PC-9 (cell line): ENCODE measurements at regions not wholly inside any gene's neighbourhood (a gene's known extent, or its start where the extent isn't known, plus 50 kb on each side); places are given as distances from the start of the nearest gene placed in this dataset.

ENCODE experiments used
- BruUV-seq: library from RNA; stranded (reverse); fragments of 400-500 nt; replicated peaks from 2 replicates; lab custom pipeline; 2021; lab: Mats Ljungman, UMichigan
- CTCF ChIA-PET: fragments of 300-600 bp; sonication (Branson Sonifier 250); formaldehyde crosslinking; loops from one replicate; lab custom pipeline; 2022; ENCODE audit warnings: antibody characterized with exemption; lab: Charles Lee
- POLR2A ChIA-PET: fragments of 300-600 bp; sonication (Branson Sonifier 250); formaldehyde crosslinking; loops from one replicate; lab custom pipeline; 2022; ENCODE audit warnings: antibody characterized with exemption; ENCODE audit not compliant: unreplicated experiment; lab: Charles Lee
- DNase-seq, 2 experiments: peaks; one replicate each; pipeline versions ENCODE4 v3.0.0 to v3.0.0-alpha.2; 2015 to 2022; ENCODE audit warnings: mixed read lengths in 1 of 2
- H2AFZ ChIP-seq: fragments of 200-600 bp; sonication (generic); 2 replicates; pipeline ENCODE4 v1.8.1; 2017; ENCODE audit warnings: antibody characterized with exemption
- H3F3A ChIP-seq: fragments of 200-600 bp; sonication (generic); 2 replicates; pipeline ENCODE4 v1.8.1; 2017; ENCODE audit warnings: antibody characterized with exemption, mild to moderate bottlenecking, low read depth; ENCODE audit not compliant: insufficient read depth
- H3K27ac ChIP-seq: fragments of 200-600 bp; sonication (generic); 2 replicates; pipeline ENCODE4 v1.6.1; 2016; ENCODE audit warnings: mixed run types
- H3K27me3 ChIP-seq: fragments of 200-600 bp; sonication (generic); 2 replicates; pipeline ENCODE4 v1.6.1; 2016; ENCODE audit warnings: low read depth, mixed run types; ENCODE audit not compliant: insufficient read depth
- H3K36me3 ChIP-seq: fragments of 200-600 bp; sonication (generic); 2 replicates; pipeline ENCODE4 v1.6.1; 2016; ENCODE audit warnings: low read depth, mixed run types
- H3K4me1 ChIP-seq: fragments of 200-600 bp; sonication (generic); replicated peaks from 2 replicates; pipeline ENCODE4 v1.6.1; 2016; ENCODE audit warnings: mixed run types; ENCODE audit not compliant: insufficient read depth
- H3K4me2 ChIP-seq: fragments of 200-600 bp; sonication (generic); 2 replicates; pipeline ENCODE4 v1.6.1; 2017; ENCODE audit warnings: mixed run types
- H3K4me3 ChIP-seq: fragments of 200-600 bp; sonication (generic); 2 replicates; pipeline ENCODE4 v1.6.1; 2016; ENCODE audit warnings: mixed run types
- H3K79me2 ChIP-seq: fragments of 200-600 bp; sonication (generic); 2 replicates; pipeline ENCODE4 v1.6.1; 2017; ENCODE audit warnings: low read depth, mixed run types
- H3K9me2 ChIP-seq: fragments of 200-600 bp; sonication (generic); 2 replicates; pipeline ENCODE4 v1.8.1; 2017; ENCODE audit warnings: mild to moderate bottlenecking; ENCODE audit not compliant: insufficient read depth
- H3K9me3 ChIP-seq: fragments of 200-600 bp; sonication (generic); 2 replicates; pipeline ENCODE4 v1.8.1; 2016; ENCODE audit warnings: low read depth; ENCODE audit not compliant: insufficient read depth
- H4K20me1 ChIP-seq: fragments of 200-600 bp; sonication (generic); 2 replicates; pipeline ENCODE4 v1.8.1; 2017; ENCODE audit not compliant: insufficient read depth
- EZH2 ChIP-seq: fragments of 200-600 bp; sonication (generic); IDR thresholded peaks from 2 replicates; pipeline ENCODE4 v1.8.0; 2017; ENCODE audit warnings: antibody characterized with exemption, low read depth
- intact Hi-C: fragments of 100-400 bp; cut with micrococcal nuclease; formaldehyde crosslinking; loops from one replicate; pipeline ENCODE4 v1.10.0; 2022; ENCODE audit not compliant: unreplicated experiment
- TF ChIP-seq, protein P1 (sequence below): fragments of 200-600 bp; sonication (generic); conservative IDR thresholded peaks from 2 replicates; pipeline ENCODE4 v1.6.1; 2017; ENCODE audit warnings: mixed run types, antibody characterized with exemption, mild to moderate bottlenecking, moderate library complexity

DNA sequence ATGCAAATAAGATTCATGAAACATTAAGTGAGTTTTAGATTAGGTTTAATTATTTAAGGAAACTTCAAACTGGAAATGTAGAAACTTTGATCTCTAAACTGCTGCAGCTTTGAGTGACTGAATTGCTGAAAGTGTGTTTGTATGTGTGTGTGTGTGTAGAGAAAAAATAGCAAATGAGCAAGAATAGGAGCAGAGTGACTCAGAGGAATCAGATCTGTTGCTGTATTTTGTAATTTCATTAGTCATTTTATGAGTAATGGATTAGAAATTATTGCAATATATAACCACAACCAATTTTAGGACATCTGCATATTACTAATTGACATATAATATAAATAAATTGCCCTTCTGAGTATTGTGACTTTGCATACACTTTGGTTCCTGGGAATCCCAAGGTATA, 52.8 kb upstream of the SLC9A9 start:
- Histone ChIP-seq H3K4me3 (no peak overlapping the region), H3K36me3 (no peaks in the 10 kb centered on the region), H2AFZ (no peak overlapping the region), H3F3A (no peaks in the 10 kb centered on the region), H3K4me1 (no peaks in the 10 kb centered on the region), H3K9me3 (no peaks in the 10 kb centered on the region), H3K27me3 (no peaks in the 10 kb centered on the region), H4K20me1 (no peaks in the 10 kb centered on the region), H3K27ac (no peak overlapping the region), H3K9me2 (no peaks in the 10 kb centered on the region; the same call in 1 of the 2 replicates), H3K79me2 (no peaks in the 10 kb centered on the region), H3K4me2 (no peak overlapping the region)
- intact Hi-C loops, result no loop called here
- TF ChIP-seq EZH2, result no peak
- TF ChIP-seq, protein P1, sequence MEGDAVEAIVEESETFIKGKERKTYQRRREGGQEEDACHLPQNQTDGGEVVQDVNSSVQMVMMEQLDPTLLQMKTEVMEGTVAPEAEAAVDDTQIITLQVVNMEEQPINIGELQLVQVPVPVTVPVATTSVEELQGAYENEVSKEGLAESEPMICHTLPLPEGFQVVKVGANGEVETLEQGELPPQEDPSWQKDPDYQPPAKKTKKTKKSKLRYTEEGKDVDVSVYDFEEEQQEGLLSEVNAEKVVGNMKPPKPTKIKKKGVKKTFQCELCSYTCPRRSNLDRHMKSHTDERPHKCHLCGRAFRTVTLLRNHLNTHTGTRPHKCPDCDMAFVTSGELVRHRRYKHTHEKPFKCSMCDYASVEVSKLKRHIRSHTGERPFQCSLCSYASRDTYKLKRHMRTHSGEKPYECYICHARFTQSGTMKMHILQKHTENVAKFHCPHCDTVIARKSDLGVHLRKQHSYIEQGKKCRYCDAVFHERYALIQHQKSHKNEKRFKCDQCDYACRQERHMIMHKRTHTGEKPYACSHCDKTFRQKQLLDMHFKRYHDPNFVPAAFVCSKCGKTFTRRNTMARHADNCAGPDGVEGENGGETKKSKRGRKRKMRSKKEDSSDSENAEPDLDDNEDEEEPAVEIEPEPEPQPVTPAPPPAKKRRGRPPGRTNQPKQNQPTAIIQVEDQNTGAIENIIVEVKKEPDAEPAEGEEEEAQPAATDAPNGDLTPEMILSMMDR, result no peak
- ChIA-PET POLR2A (no interaction called here), CTCF (no interaction called here)
- BruUV-seq, result no TSS peak
- DNase-seq, result no peak

DNA sequence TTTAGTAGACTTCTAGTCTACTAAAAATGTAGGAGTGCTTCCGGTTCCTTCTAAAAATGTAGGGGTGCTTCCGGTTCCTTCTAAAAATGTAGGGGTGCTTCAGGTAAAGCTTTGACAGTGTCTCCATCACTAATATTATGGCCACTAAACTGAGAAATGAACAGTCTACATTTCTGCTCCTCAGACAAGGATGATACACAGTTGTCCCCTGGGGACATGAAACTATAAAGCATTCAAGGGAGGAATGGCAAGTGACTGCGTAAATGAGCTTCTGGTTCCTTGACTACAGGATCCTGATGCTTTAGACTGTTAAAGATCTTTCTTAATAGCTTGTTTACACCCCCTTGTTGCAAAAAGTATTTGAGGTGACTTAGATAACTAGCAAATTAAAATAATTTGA, 53.9 kb upstream of the SLC9A9 start:
- Histone ChIP-seq H3K4me2 (no peak overlapping the region), H3K9me3 (no peaks in the 10 kb centered on the region), H3K9me2 (no peaks in the 10 kb centered on the region; the same call in 1 of the 2 replicates), H3K27me3 (no peaks in the 10 kb centered on the region), H3K79me2 (no peaks in the 10 kb centered on the region), H3K4me1 (no peaks in the 10 kb centered on the region), H2AFZ (no peak overlapping the region), H3K36me3 (no peaks in the 10 kb centered on the region), H3F3A (no peaks in the 10 kb centered on the region), H3K27ac (no peak overlapping the region), H4K20me1 (no peaks in the 10 kb centered on the region), H3K4me3 (no peak overlapping the region)
- CTCF ChIA-PET, result no interaction called here
- no peak for DNase-seq
- no TSS peak for BruUV-seq
- intact Hi-C loops, result no loop called here
- no peak for TF ChIP-seq EZH2
- TF ChIP-seq, protein P1, result no peak
- POLR2A ChIA-PET, result interaction anchor here (0.6 kb wide), 1 partner anchor 1840 kb away, joined by 3 read pairs; no protein-coding TSS in a partner anchor

DNA sequence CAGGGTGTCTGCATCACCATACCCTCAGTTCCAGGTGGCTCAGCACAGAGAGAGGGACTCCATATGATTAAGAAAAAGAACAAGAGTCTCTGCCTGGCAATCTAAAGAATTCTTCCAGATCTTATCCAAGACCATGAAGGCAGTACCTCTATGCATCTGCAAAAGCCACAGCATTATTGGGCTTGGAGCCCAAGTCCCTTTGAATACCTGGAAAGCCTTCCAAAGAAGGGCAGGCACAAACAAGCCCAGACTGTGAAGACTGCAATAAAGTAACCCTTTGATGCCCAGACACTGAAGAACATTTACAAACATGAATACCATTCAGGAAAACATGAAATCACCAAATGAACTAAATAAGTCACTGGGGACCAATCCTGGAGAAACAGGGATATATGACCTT, 60.9 kb upstream of the DIPK2A start:
- Histone ChIP-seq H3K36me3 (no peaks in the 10 kb centered on the region), H3K27me3 (no peaks in the 10 kb centered on the region), H3K27ac (no peak overlapping the region), H3K4me2 (no peak overlapping the region), H3F3A (no peaks in the 10 kb centered on the region), H3K9me3 (no peaks in the 10 kb centered on the region), H3K4me3 (no peak overlapping the region), H3K79me2 (no peaks in the 10 kb centered on the region), H3K9me2 (no peaks in the 10 kb centered on the region; the same call in 1 of the 2 replicates), H4K20me1 (no peaks in the 10 kb centered on the region), H2AFZ (no peak overlapping the region), H3K4me1 (no peaks in the 10 kb centered on the region)
- BruUV-seq, result no TSS peak
- DNase-seq, result no peak
- ChIA-PET CTCF (no interaction called here), POLR2A (no interaction called here)
- no peak for TF ChIP-seq EZH2
- TF ChIP-seq, protein P1, result no peak
- intact Hi-C loops, result no loop called here
